OCI-LY3 (cell line): ENCODE measurements at regions not wholly inside any gene's neighbourhood (a gene's known extent, or its start where the extent isn't known, plus 50 kb on each side); places are given as distances from the start of the nearest gene placed in this dataset.

Source experiments
- H2AFZ ChIP-seq: fragments of 200-600, 300-600 bp; shearing (Covaris generic); 2 replicates; pipeline ENCODE4 v1.6.0; 2014; ENCODE audit warnings: antibody characterized with exemption, low read depth, low read length
- H3K27ac ChIP-seq: fragments of 200-600, 300-600 bp; sonication (generic); 2 replicates; pipeline ENCODE4 v1.5.1; 2014; ENCODE audit warnings: mild to moderate bottlenecking, low read length, moderate library complexity, mixed read lengths
- H3K27me3 ChIP-seq: fragments of 200-600, 300-600 bp; sonication (generic); 2 replicates; pipeline ENCODE4 v1.6.1; 2014; ENCODE audit warnings: low read depth, low read length, mixed read lengths
- H3K36me3 ChIP-seq: fragments of 200-600, 300-600 bp; sonication (generic); replicated peaks from 2 replicates; pipeline ENCODE3; 2014; ENCODE audit warnings: low read depth, low read length, mixed read lengths
- H3K4me1 ChIP-seq: fragments of 300-600, 200-600 bp; sonication (generic); 2 replicates; pipeline ENCODE4 v1.6.1; 2014; ENCODE audit warnings: low read length, mixed read lengths
- H3K4me2 ChIP-seq: fragments of 200-600, 300-600 bp; sonication (generic); 2 replicates; pipeline ENCODE4 v1.6.1; 2014; ENCODE audit warnings: low read length, mixed read lengths
- H3K4me3 ChIP-seq: fragments of 300-600, 200-600 bp; sonication (generic); 2 replicates; pipeline ENCODE4 v1.5.1; 2014; ENCODE audit warnings: antibody characterized with exemption, mild to moderate bottlenecking, low read length, moderate library complexity
- H3K79me2 ChIP-seq: fragments of 300-600, 200-600 bp; shearing (Covaris generic); 2 replicates; pipeline ENCODE4 v1.6.1; 2014; ENCODE audit warnings: mild to moderate bottlenecking, low read length, mixed read lengths
- H3K9ac ChIP-seq: fragments of 300-600, 200-600 bp; shearing (Covaris generic); 2 replicates; pipeline ENCODE4 v1.6.0; 2014; ENCODE audit warnings: mild to moderate bottlenecking, low read length, moderate library complexity
- H3K9me3 ChIP-seq: fragments of 200-600, 300-600 bp; shearing (Covaris generic); 2 replicates; pipeline ENCODE4 v1.6.1; 2014; ENCODE audit warnings: low read length, mixed read lengths; ENCODE audit not compliant: insufficient read depth
- H4K20me1 ChIP-seq: fragments of 200-600, 300-600 bp; sonication (generic); 2 replicates; pipeline ENCODE4 v1.6.1; 2016; ENCODE audit warnings: low read length, mixed read lengths; ENCODE audit not compliant: insufficient read depth
- EZH2phosphoT487 ChIP-seq: fragments of 200-600 bp; shearing (Covaris generic); IDR thresholded peaks from 2 replicates; pipeline ENCODE4 v1.6.1; 2018; ENCODE audit warnings: antibody characterized with exemption, mixed run types, low read depth
- TF ChIP-seq, protein P1 (sequence below): fragments of 200-600, 300-600 bp; sonication (generic); IDR thresholded peaks from 2 replicates; pipeline ENCODE4 v1.5.1; 2014; ENCODE audit warnings: antibody characterized with exemption, low read length, low read depth

DNA sequence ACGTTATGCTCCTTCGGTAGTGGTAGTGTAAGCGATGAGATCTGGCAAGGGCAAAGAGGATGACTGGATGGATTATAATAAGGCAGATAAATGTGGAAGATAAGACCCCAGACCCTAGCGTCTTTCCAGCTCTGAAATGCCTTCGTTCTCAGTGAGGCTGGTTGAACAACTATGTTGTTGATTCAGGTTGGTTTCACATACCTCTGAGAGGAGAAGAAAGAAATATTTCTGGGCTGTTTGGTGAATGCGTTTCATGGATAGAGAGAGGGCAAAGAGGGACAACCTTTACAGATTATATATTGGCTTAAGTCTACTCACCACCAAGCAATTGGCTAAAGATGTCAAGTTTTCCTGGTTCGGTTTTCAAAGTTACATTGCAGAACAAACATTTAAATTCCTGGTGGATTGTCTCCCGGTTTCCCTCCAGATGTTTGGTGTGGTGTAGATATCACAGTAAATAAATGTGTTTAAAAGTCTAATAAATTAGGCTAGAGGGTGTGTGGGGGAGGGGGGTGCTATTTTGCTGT lies 190.1 kb upstream of the GLI2 start:
- Histone ChIP-seq H3K27me3 (no peaks in the 10 kb centered on the region; the same call in 1 of the 2 replicates), H3K4me3 (no peak overlapping the region), H3K9me3 (no peaks in the 10 kb centered on the region), H4K20me1 (no peaks in the 10 kb centered on the region), H3K36me3 (no peaks in the 10 kb centered on the region), H3K9ac (no peak overlapping the region), H3K27ac (no peak overlapping the region), H3K4me1 (no peaks in the 10 kb centered on the region), H2AFZ (no peak overlapping the region), H3K79me2 (no peaks in the 10 kb centered on the region), H3K4me2 (no peak overlapping the region)
- TF ChIP-seq, protein P1, sequence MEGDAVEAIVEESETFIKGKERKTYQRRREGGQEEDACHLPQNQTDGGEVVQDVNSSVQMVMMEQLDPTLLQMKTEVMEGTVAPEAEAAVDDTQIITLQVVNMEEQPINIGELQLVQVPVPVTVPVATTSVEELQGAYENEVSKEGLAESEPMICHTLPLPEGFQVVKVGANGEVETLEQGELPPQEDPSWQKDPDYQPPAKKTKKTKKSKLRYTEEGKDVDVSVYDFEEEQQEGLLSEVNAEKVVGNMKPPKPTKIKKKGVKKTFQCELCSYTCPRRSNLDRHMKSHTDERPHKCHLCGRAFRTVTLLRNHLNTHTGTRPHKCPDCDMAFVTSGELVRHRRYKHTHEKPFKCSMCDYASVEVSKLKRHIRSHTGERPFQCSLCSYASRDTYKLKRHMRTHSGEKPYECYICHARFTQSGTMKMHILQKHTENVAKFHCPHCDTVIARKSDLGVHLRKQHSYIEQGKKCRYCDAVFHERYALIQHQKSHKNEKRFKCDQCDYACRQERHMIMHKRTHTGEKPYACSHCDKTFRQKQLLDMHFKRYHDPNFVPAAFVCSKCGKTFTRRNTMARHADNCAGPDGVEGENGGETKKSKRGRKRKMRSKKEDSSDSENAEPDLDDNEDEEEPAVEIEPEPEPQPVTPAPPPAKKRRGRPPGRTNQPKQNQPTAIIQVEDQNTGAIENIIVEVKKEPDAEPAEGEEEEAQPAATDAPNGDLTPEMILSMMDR: no peak
- TF ChIP-seq EZH2phosphoT487: no peak

DNA sequence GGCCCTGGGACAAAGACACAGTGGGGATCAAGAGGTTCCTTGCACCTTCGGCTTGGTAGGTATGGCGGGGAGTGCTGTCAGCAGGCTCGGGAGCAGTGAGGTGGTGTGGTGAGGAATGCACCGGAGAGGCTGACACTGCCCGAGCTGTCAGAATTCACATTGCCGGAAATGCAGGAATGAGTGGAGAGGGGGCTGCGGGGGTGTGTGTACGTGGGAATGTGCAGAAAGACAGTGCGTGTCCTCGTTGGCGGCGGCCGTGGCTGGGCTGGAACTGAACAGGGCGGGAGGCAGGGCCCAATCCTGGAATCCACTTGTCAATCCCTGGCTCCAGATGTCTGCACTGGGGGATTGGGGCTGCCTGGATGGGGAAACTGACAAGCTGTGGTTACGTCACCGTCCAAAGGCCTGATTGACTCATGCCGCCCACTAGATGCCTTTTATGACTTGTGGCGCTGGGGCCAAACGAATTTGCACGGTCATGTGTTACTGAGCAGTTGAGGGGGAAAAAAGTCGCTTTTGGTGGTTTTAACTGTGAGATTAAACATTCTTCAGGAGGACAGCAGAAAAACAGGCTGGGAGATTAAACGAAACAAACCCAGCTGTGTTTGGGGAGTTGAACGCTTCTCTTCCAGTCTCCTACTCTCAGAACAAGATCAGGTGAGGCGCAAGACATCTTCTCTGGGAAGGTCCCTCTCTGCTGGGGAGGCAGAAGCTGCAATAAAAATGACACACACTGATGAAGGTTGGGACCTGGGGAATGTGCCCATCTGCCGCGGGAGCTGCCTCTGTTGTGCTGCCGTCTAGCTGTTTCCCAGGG lies 189.4 kb upstream of the GLI2 start:
- no peak overlapping the region for H3K4me3 ChIP-seq
- TF ChIP-seq EZH2phosphoT487: no peak
- TF ChIP-seq, protein P1: no peak
- no peaks in the 10 kb centered on the region for H3K79me2 ChIP-seq
- H3K4me1 ChIP-seq: no peaks in the 10 kb centered on the region
- no peak overlapping the region for H3K27ac ChIP-seq
- no peak overlapping the region for H3K9ac ChIP-seq
- no peak overlapping the region for H2AFZ ChIP-seq
- H4K20me1 ChIP-seq: no peaks in the 10 kb centered on the region
- H3K4me2 ChIP-seq: no peak overlapping the region
- H3K9me3 ChIP-seq: no peaks in the 10 kb centered on the region
- no peaks in the 10 kb centered on the region for H3K36me3 ChIP-seq
- peaks cover 3% of the 10 kb centered on the region for H3K27me3 ChIP-seq

DNA sequence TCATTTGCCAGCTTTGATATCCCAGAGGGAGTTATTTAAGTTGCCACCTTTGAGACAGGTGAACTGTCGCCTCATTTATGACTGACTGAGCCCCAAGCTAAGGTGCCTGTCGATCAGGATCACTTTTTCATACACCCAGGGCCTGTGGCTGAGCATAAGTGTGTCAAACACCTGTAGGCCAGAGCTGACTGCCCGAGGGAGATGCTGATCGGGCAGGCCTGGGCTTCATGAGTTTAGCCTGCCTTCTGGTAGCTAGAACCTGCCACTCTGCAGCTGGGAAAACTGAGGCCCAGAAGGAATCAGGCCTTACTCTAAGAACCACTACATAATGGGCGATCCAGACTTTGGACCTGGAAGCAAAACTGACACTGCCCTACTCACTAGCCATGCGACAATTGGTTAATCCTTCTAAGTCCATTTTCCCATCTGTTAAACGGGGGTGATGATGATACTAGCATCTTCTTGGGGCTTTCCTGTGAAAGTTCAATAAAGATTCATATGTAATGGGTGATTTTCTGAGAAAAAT lies 188.7 kb upstream of the GLI2 start:
- Histone ChIP-seq H4K20me1 (no peaks in the 10 kb centered on the region), H3K27ac (no peak overlapping the region), H3K9ac (no peak overlapping the region), H3K9me3 (no peaks in the 10 kb centered on the region), H3K79me2 (no peaks in the 10 kb centered on the region), H3K36me3 (no peaks in the 10 kb centered on the region), H2AFZ (no peak overlapping the region), H3K27me3 (peaks cover 3% of the 10 kb centered on the region), H3K4me1 (peaks cover 4% of the 10 kb centered on the region), H3K4me3 (no peak overlapping the region), H3K4me2 (no peak overlapping the region)
- TF ChIP-seq EZH2phosphoT487: no peak
- TF ChIP-seq, protein P1: no peak

DNA sequence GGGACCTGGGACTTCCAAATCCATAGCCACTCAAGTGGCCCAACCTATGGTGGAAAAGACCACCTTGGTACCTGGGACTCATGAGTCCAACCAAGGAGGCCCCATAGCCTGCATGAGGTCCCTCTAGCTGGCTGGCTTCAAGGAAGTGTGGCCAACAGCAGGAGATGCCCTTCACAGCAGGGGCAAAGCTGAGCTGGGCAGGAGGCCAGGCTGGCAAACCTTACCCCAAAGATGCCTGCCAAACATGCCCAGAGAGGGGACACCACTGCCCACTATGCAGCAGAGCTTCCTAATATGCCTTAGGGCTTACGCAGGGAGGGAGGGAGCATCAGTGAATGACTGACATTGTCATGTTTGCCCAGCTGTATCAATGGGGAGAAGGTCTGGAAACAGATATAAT lies 188.0 kb upstream of the GLI2 start:
- TF ChIP-seq, protein P1: no peak
- no peak for TF ChIP-seq EZH2phosphoT487
- Histone ChIP-seq H3K9me3 (no peaks in the 10 kb centered on the region), H3K27ac (no peak overlapping the region), H3K4me1 (peaks cover 4% of the 10 kb centered on the region), H3K36me3 (no peaks in the 10 kb centered on the region), H3K27me3 (peaks cover 3% of the 10 kb centered on the region), H3K4me3 (no peak overlapping the region), H3K79me2 (no peaks in the 10 kb centered on the region), H3K9ac (no peak overlapping the region), H2AFZ (no peak overlapping the region), H4K20me1 (no peaks in the 10 kb centered on the region), H3K4me2 (no peak overlapping the region)
